HS-27A (cell line): ENCODE measurements at regions not wholly inside any gene's neighbourhood (a gene's known extent, or its start where the extent isn't known, plus 50 kb on each side); places are given as distances from the start of the nearest gene placed in this dataset.

Experiments used
- DNase-seq: peaks from one replicate; pipeline ENCODE4 v3.0.0-alpha.2; 2012; ENCODE audit warnings: low read depth, missing footprints

DNA sequence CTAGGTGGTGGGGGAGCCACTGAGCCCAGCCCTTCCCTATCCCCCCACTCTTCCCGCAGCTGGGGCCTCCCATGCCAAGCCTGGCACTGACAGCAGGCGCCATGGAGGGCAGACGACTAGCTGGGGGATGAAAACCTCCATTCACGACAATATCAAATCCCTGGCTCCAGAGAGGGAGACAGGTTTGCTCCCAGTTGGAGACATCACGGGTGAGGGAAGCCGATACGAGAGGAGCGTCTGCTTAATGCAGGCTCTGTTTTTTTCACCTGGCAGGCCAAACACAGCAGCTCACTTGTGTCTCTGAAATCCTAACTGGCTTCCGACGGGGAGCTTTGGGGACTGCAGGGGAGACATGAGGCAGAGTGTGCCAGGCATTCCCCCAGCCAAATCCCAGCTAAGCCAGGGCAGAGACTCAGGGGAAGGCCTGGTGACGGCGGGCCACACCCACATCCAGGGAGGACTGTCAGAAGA is 307.4 kb upstream of the ZMIZ1 start:
- no peak for DNase-seq

DNA sequence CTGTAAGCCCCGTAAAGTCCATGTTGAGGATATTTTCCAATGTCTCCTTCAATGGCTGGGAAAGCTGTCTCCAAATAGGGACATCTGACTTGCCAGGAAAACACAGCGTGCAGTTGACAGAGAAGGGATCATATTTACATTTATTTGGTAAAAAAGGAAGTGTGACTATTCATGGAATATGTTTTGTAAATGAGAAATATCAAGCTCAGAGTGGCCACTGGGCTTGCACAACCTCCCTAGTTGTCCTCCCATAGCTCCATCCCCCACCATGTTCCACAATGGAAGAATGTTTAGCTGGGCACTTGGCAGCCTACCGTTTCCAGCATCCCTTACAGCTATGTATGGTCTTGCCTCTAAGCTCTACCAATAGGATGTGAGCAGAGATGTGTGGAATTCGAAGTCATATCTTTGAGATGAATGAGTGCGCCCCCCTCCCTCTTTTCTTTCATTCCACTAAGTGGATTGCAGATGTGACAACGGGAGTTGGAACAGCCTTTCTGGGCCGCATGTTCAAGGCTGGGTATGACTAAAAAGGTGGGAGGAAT is 306.6 kb upstream of the ZMIZ1 start:
- DNase-seq = no peak

DNA sequence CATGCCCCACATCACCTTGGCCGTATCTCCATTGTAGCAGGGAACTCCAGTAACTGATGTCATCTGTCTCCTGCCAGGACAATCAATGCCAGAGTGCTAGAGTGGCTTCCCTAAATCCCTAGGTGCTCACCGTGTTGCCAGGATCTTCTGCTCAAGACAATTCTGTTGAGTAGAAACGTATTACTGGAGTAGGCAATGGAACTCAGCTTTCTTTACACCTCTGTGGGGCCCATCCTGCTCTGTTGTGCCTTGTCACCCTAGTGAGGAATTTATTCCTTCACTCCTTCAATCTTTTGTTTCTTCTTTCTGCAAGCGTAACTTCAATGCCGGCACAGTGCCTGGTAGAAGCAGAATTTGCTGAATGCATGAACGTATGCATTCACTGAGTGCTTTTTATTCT is 305.5 kb upstream of the ZMIZ1 start:
- DNase-seq = no peak

DNA sequence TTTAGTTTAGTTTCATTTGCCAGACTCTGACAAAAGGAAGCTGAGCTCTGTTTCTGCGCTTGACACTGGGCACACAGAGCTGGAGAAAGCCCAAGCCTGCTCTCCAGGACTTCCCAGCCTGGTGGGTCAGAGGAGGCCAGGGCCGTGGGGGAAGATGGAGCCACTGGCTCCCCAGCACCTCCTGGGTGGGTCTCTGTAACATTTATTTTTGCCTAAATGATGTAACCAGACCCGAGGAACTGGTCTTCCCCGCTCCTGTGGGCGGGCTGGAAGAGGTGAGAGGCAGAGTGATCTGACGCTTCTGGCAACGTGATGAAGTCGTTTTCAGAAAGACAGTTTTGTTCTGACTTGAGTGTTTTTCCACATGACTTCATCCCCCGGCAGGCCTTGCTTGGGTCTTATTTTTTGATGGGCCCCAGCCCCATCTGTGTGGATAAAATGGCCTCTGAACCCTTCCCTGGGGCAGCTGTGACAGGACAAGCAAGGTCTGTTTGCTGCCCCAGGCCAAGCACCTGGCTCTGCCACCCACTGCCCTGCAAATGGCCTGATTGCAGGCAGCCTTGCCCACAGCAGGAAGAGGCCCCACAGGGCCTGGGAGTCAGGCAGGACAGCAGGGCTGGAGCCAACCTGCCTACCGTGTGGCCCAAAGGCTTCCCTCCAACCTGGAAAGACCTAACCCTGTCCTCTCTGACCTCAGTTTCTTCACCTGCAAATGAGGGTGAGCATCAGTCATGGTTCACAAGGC is 304.9 kb upstream of the ZMIZ1 start:
- no peak for DNase-seq

DNA sequence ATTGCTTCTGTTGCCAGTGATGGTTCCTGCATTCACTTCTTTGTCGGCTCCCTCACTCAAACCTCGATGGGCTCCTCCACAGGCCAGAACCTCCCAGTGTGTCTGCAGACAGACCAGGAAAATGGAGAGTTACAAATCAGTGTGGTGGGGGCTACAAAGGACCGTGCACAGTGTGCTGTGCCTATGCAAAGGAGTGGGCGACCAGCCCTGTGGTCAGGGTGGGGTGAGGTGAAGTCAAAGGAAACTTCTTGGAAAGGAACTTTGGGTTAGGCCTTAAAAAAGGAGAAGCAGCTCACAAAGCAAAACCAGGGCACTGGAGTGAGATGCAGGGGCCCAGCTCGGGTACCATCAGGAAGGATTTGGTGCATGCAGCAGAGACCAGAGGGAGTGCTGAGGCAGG is 304.3 kb upstream of the ZMIZ1 start:
- no peak for DNase-seq

DNA sequence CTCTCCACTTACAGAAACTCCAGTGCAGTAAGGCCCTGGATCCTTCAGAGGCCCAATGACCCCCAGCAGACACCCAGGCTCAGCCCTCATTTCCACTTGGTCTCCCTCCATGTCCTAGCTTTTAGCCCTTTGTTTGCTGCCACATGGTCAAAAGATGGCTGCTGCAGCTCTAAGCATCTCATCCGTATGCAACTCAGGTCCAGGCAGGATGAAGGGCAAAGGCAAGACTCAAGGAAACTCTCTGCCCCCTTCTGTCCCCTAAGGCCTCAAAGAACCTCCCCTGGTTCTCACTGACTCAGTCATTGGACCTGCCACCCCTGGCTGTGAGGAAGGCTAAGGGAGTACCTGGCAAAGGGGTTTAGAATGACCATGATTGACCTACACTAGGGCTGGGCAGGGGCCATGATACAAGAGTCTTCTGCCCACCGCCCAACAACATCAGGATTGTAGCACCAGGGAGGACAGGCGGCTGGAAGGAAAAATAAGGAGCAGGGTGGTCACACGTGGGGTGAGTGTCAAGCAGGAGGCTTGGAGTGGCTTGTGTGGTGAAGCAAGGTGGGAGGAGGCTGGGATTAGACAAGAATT is 303.8 kb upstream of the ZMIZ1 start:
- no peak for DNase-seq

DNA sequence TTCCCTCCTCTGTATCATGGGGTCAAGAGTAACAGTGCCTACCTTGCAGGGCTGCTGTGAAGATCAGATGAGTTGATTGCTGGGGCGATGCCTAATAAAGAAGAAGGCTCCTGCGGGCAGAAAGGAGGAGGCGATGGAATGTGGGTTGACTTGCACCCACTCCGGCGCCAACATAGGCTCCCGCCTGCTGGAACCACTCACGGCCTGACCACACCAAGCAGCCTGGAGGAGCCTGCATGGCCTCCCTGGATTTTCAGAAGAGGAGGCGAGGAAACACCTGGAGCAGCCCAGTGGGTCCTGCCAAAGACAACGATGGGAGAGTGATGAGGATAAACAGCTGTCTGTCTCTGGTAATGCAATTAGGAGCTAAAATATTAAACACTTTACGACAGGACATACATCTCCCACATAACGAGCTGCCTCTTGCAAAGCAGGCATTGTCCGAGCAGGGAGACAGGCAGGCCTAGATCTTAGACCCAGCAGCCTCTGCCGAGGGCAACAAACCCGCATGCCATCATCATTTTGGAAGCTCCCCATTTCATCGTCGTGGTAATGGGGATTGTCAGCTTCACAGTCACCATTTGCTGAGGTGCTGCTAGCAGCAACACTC is 302.9 kb upstream of the ZMIZ1 start:
- DNase-seq = no peak

DNA sequence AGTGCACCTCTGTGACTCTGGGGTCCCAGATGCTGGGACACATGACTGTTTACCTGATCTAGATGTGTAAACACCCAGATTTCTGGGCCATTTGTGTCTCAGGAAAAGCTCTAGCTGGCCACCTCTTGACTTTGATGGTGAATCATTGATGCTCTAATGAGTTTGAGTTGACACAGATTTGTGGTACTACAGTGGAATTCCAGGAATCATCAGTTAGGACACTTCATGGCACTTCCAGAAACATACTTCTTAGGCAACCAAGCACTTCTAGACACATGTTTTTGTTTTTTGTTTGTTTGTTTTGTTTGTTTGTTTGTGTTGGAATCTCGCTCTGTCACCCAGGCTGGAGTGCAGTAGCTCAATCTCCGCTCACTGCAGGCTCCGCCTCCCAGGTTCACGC is 302.2 kb upstream of the ZMIZ1 start:
- DNase-seq = no peak

DNA sequence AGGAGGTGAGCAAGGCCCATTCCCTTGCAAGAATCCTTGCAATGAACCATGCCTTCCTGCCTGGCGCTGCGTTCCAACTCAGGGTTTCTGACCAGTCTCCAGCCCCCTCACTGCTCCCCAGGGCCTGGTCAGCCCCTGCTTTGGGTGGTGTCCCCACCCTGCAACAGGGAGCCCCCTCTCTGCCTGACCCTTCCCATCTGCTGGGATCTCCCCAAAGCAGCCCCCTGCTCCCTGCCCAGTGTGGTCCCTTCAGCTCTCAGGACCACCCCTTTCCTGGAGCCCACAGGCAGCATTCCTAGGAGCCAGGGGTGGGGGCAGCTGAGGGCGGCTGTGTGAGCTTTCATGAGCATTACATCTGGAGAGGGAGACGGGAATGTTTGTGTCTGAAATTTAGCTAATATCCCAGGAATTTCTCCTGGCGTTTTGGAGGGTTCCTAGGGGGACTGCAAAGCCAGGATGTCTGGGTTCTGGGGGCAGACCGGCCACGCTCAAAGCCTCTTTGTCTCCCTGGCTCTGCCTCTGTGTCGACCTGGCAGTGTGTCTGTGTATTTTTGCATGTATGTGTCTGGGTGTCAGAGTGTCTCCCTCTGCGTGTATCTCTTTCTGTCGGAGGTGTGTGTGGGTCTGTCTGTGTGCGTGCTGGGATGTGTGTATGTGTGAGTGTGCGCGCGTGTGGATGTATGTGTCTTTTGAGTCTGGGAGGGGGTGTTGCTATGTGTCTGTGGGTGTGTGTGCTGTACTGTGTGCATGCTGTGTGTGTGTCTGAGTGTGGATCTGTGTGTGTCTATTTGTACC is 300.5 kb upstream of the ZMIZ1 start:
- no peak for DNase-seq

DNA sequence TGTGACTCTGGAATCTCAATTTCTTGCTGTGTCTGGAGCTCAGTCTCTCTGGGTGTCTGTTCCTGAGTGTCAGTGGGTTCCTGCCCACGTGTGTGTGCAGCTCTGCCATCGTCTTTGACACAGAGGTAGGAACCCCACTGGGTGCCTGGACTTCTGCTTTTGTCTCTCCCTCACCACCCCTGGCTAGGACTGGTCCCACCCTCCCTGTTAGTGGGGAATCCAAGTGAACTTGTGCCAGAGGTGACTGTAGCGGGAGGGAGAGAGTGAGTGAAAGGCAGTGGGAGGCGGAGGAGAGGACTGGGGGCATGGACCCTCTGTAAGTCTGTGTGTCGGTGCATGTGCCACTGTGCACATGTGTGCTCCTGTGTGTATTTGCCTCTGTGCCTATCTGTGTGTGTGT is 299.9 kb upstream of the ZMIZ1 start:
- DNase-seq = no peak

DNA sequence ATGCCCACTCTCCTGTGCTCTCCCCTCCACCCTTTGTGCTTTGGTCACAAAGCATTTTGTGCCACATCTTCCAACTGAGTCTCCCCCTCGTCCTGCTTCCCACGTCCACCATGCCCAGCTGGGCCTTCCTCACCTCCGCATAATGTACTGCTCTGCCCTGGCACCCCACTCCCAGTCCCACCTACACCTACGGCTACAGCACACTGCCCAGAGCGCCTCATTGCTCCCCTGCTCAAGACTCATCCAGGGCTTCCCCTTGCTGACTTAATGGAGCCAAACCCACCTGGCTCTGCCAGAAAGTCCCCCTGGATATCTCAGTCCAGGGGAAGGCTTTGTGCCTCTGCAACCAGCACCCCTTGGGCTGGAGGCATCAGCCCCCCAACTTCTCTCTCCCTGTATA is 299.2 kb upstream of the ZMIZ1 start:
- DNase-seq = no peak

DNA sequence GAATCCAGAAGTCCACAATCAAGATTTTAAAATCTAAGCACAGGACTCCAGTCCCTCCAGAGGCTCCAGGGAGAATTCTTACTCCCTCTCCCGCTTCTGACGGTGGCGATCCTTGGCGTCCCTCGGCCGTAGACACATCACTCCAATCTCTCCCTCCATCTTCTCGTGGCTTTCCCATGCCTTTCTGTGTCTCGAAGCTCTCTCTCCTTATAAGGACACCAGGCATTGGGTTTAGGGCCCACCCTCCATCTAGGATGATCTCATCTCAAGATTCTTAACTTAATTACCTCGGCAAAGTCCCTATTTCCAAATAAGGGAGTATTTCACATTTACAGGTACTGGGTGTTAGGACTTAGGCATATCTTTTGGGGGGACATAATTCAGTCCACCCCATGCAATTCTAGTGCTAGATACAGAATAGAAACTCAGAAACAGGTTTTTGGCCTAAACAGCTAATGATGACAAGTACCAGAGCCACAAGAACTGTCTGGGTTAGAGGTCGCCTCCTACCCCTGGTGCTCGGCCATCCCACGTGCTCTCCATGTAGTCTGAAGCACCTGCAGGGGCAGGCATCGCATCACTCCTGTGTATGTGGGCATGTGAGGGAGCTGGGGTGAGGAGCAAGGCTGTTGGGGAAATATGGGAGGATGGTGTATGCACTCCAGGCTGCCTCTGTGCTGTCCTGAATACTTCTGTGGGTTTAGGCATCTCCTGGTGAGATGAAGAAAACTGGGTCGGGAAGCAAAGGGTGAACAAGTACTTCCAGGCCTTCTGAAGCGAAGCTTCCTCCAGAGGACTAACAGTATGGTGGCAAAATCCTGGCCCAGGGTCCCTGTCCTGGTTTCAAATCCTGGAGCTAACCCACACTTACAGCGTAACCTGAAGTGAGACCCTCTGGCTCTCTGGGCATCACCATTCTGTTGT is 298.3 kb upstream of the ZMIZ1 start:
- no peak for DNase-seq

DNA sequence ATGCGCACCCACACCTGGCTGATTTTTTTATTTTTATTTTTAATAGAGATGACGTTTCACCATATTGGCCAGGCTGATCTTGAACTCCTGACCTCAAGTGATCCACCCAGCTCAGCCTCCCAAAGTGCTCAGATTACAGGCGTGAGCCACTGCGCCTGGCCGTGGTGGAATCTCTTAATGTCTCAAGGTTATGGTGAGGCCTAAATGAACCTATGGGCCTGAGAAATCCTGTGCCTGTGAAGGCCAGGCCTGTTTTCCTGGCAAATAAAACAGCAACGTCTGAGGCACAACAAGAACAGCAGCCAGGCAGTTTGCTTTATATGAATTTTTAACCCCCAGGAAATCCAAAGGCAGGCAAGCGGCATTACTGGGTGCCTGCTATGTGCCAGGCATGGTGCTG is 297.5 kb upstream of the ZMIZ1 start:
- DNase-seq = no peak

DNA sequence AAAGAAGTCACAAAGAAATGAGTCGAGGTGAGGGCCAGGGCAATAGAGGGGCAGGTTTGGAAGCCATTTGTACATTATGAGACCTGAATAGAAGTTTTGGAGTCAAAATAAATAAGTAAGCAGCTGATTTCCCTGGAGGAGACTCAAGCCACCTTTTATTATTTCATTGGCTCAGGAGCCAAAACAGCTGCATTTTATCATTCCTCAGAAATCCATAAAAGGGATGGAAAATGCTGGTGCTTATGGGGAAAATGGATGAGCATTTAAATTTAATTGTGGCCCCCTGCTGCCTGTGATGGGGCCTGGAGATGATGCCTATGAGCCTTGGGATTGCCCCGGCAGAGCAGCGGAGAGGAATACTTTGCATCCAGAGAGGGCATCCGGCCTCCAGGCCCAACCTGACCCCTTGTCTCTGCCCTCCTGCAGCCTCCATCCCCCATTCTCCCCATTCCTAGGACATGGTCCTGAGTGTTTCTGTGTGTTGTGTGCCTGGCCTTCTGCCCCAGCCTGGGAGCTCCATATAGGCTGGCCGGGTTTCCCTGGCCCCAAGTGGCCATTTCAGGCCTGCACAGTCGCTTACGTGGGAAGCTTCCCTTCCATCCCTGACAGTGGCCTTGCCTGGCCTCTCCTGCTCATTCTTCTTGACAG is 296.8 kb upstream of the ZMIZ1 start:
- no peak for DNase-seq

DNA sequence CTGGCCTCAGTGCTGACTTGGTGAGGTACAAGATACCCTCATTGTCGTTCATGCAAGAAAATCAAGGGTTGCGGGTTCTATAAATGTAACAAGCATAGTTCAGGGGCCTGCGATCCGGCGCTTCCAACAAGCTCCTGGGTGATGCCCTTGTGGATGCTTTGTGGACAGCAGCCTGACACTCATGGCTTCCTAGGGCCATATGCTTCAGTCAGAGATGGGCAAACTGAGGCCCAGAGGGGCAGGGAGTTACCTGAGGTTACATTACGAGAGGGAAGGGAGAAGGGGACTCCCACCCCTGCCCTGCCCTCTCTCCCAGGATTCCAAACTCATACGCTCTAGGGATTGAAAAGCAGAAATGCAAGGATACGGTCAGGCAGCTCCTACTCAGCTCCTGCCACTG is 296.3 kb upstream of the ZMIZ1 start:
- DNase-seq = no peak

DNA sequence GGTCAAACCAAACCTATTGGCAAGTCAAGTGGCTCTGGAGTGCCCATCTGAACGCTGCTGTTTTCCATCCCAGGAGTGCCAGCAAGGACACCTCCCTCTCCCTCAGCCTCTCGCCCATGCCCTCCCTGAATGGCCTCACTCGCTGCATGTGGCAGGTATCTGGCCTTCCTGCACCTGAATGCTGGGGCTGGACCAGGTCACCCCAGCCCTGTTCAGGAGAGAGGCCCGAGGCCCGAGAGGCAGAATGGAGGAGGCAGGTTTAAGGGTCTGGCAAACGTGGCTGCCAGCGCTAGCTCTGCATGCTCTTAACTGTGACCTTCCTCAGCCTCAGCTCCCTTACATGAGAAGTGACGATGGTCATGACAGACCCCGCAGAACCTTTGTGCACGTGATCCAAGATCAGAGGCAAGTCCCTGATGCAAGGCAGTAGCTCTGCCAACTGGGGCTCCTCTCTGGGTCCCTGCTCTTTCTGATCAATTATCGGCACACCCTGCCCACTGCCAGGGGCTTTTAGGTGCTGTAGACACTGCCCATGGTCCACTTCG is 295.7 kb upstream of the ZMIZ1 start:
- no peak for DNase-seq

DNA sequence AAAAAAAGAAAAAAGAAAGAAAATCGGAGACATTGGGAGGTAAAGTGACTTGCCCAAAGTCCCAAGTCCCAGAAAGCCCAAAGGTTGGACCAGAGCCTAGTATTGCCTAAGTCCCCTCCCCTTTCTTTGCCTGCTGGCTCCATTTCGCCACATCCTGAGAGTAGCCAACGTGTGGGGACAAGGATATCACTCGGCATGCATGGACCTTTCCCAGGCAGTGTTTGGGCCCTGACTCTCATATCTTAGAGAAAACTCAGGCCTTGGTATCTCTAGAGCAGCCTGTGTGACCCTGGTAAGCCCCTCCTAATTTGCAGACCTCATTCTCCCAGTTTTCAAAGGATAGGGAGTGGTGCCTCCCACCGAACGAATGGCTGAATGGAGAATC is 294.2 kb upstream of the ZMIZ1 start:
- no peak for DNase-seq

DNA sequence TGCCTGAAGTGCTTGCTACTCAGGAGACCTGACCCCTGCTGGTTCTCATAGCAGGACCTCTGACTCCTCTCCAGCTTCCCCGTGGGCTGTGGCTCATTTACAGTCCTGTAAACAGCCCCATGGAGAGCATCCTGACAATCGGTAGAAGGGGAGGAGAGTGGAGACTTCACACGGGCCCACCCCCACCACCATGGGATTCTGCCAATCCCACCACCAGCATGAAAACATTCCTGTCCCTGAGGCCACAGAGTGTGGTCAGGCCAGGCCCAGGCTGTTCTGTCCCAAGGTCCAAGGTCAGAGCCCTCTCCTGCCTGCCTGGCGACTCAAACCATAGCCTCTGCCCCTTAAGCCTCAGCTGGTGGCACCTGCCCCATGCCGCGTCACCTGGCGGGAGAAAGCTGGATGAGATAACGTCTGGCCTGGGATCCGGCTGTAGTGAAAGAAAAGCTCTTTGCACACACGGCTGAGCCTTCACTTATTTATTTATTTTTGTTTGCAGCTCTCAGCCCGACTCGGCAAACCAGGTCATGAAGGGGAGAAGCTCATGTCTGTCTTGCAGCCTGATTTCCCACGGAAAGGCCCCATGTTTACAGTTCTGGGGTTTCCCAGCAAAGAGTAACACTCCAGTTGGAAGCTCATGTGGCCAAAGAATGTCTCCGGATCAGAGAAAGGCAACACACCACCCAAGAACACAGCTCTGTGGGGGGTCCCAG is 293.6 kb upstream of the ZMIZ1 start:
- no peak for DNase-seq

DNA sequence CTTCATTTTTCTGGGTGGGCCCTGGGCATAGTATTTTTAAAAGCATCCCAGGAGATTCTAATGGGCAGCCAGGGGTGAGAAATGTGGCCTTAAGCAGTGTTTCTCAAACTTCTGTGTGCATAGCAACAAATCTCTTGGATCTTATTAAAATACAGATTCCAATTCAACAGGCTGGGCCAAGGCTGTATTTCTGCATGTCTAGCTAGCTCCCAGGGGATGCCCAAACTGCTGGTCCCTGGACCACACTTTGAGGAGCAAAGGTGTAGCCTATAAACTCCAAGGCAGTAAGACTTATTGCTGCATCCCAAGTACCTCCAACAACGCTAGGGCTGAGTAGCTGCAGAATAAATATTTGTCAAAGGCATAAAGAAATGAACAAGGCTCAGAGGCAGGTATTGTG is 292.9 kb upstream of the ZMIZ1 start:
- DNase-seq = no peak

DNA sequence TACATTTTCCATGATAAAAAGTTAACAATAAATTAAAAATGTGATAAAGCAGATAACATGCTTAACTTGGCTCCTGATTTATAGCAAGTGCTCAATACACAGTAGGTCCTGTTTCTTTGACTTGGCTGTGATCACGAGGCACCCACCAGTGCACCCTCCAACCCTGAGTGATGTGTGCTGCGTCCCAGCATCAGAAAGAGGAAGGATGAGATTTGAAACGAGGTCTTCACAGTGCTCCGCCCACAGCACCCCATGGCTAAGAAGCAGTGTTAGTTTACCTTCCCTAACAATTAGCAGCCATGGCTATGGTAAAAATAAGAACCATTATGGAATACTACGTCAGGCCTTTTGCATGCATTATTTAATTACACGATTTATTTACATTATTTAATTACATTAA is 292.0 kb upstream of the ZMIZ1 start:
- no peak for DNase-seq
